Progenitor cell of endocrine pancreas (in vitro differentiated cells): ENCODE measurements at regions not wholly inside any gene's neighbourhood (a gene's known extent, or its start where the extent isn't known, plus 50 kb on each side); places are given as distances from the start of the nearest gene placed in this dataset.

Source experiments
- DNase-seq: peaks from one replicate; pipeline ENCODE4 v3.0.0; 2021; ENCODE audit warnings: low spot score; ENCODE audit not compliant: unreplicated experiment
- H3K27ac Mint-ChIP-seq: 2 replicates; pipeline ENCODE4 v1.8.0; 2021; ENCODE audit warnings: mild to moderate bottlenecking, moderate library complexity, mixed read lengths
- H3K27me3 Mint-ChIP-seq: 2 replicates; pipeline ENCODE4 v1.8.0; 2021; ENCODE audit warnings: mixed read lengths
- H3K36me3 Mint-ChIP-seq: 2 replicates; pipeline ENCODE4 v1.8.0; 2022; ENCODE audit warnings: mixed read lengths; ENCODE audit not compliant: insufficient read depth
- H3K4me1 Mint-ChIP-seq: 2 replicates; pipeline ENCODE4 v1.8.0; 2021; ENCODE audit warnings: low read depth, mixed read lengths
- H3K4me3 Mint-ChIP-seq: 2 replicates; pipeline ENCODE4 v1.8.0; 2021; ENCODE audit warnings: low read depth, mild to moderate bottlenecking, moderate library complexity, mixed read lengths
- H3K9me3 Mint-ChIP-seq: 2 replicates; pipeline ENCODE4 v1.8.0; 2021; ENCODE audit warnings: low read depth, mixed read lengths
- CTCF ChIP-seq: fragments of 200-600 bp; sonication (generic); IDR thresholded peaks from one replicate; pipeline ENCODE4 v1.5.0; 2021; ENCODE audit warnings: antibody characterized with exemption, mild to moderate bottlenecking; ENCODE audit not compliant: unreplicated experiment

- no peak overlapping the region for H3K4me3 Mint-ChIP-seq
- TF ChIP-seq CTCF = no peak
- H3K36me3 Mint-ChIP-seq = no peaks in the 10 kb centered on the region
- H3K27me3 Mint-ChIP-seq = peaks cover 57% of the 10 kb centered on the region
- H3K9me3 Mint-ChIP-seq = no peaks in the 10 kb centered on the region
- H3K27ac Mint-ChIP-seq = no peak overlapping the region
- DNase-seq = no peak
- peaks cover 4% of the 10 kb centered on the region for H3K4me1 Mint-ChIP-seq
These were observed 200.1 kb downstream of the TLE3 start for GRCh38 chr15:69897471-69898237.

DNA sequence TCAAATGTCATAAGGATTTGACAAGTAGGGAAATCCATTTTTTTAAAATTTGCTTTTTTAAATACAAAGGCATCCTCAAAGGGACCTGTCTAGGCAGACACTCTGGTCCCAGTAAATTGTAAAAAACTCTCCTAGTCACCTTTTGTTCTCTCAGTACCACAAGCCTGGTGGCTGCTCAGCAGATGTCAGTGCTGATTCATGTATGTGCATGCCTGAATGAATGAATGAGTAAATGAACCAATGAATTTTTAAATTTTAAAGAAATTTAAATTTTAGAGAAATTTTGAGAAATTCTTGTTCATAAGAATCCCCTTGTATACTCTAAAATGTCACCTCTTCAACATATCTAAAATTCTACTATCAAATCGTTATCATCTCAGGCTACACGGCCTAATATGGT is 199.5 kb downstream of the TLE3 start:
- Mint-ChIP-seq H3K4me3 (no peak overlapping the region), H3K27me3 (peaks cover 54% of the 10 kb centered on the region), H3K36me3 (no peaks in the 10 kb centered on the region), H3K9me3 (no peaks in the 10 kb centered on the region), H3K4me1 (peaks cover 4% of the 10 kb centered on the region), H3K27ac (no peak overlapping the region)
- no peak for TF ChIP-seq CTCF
- no peak for DNase-seq

GRCh38 chr15:69902414-69903062 is 195.2 kb downstream of the TLE3 start:
- H3K9me3 Mint-ChIP-seq = no peaks in the 10 kb centered on the region
- no peak for DNase-seq
- no peak overlapping the region for H3K27ac Mint-ChIP-seq
- H3K36me3 Mint-ChIP-seq = no peaks in the 10 kb centered on the region
- peaks cover 49% of the 10 kb centered on the region for H3K27me3 Mint-ChIP-seq
- no peak overlapping the region for H3K4me3 Mint-ChIP-seq
- H3K4me1 Mint-ChIP-seq = peaks cover 4% of the 10 kb centered on the region
- no peak for TF ChIP-seq CTCF

- no peak for DNase-seq
- H3K9me3 Mint-ChIP-seq = no peaks in the 10 kb centered on the region
- TF ChIP-seq CTCF = no peak
- H3K4me1 Mint-ChIP-seq = peaks cover 2% of the 10 kb centered on the region
- H3K4me3 Mint-ChIP-seq = no peak overlapping the region
- no peaks in the 10 kb centered on the region for H3K36me3 Mint-ChIP-seq
- no peak overlapping the region for H3K27ac Mint-ChIP-seq
- peaks cover 54% of the 10 kb centered on the region for H3K27me3 Mint-ChIP-seq
These were observed 193.9 kb downstream of the TLE3 start for GRCh38 chr15:69903470-69904469.
